COLO829 (cell line): ENCODE measurements at regions not wholly inside any gene's neighbourhood (a gene's known extent, or its start where the extent isn't known, plus 50 kb on each side); places are given as distances from the start of the nearest gene placed in this dataset.

Source experiments
- DNase-seq: peaks from one replicate; pipeline ENCODE4 v3.0.0; 2012; ENCODE audit warnings: low spot score

DNA sequence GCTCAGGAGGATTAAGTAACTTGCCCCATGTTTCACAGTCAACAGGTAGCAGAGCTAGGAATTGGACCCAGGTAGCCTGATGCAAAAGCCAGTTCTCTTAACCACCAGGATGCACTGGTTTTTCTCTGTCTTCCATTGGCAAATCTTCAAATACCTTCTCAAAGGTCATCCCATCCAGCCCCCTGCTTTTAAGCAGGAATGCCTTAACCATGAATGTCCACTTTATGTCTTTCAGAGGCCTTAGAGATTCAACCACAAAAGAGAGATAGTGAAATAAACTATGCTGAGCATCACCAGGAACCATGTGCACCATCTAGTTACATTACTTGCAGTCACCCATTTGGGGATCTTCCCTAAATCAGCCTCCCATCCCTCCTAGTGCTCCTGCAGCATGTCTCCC is 94.3 kb downstream of the C17orf67 start:
- no peak for DNase-seq

GRCh38 chr17:56739776-56740175 is 93.9 kb downstream of the C17orf67 start:
- DNase-seq: no peak

DNA sequence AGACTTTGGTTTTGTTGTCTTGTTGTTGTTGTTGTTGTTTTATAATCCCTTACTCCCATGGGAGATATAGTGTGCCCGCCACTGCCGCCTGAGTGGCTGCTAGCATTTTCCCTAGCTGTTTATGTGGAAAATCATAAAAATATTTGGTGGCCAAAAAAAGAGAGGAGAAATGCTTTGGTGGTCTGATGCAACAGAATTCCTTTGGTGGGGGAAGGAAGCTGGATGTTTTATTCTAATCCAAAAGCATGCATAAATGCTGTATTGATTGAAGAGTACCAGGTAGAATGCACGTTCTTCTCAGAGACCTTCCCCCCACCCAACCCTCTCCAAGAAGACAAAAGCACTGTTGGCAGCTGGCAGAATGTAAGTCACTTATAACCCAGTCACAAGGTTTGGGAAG is 93.2 kb downstream of the C17orf67 start:
- no peak for DNase-seq
